ENCODE measurements at regions not wholly inside any gene's neighbourhood (a gene's known extent, or its start where the extent isn't known, plus 50 kb on each side); places are given as distances from the start of the nearest gene placed in this dataset.
"Not testable (repeated sequence)": the region's sequence is repeated elsewhere in the genome, so short reads cannot be mapped to it uniquely, and the experiment has no call there.

- no peak overlapping the region for H3K4me3 ChIP-seq (ENCODE audit: low read length)
- H3K9me3 ChIP-seq (replicated peaks; ENCODE audit: control insufficient read depth, low read depth, low read length) = no peaks in the 10 kb centered on the region
- no peaks in the 10 kb centered on the region for H3K36me3 ChIP-seq (ENCODE audit: control insufficient read depth, insufficient read depth, low read length)
- H3K4me1 ChIP-seq (ENCODE audit: control insufficient read depth, insufficient read depth, low read length) = no peaks in the 10 kb centered on the region
- peaks cover 13% of the 10 kb centered on the region for H3K27me3 ChIP-seq (ENCODE audit: control insufficient read depth, insufficient read depth, low read length)
- 70% methylated on average over 36 of the region's 45 CpGs for WGBS (ENCODE audit: insufficient coverage)
- no peak overlapping the region for H3K27ac ChIP-seq (ENCODE audit: low read length)
- no peak for DNase-seq
These were observed 74.3 kb upstream of the PPP2R3B start for GRCh38 chrX:460823-461640.

GRCh38 chrX:462853-463252, 76.1 kb upstream of the PPP2R3B start:
- 78% methylated on average over 21 of the region's 21 CpGs for WGBS (ENCODE audit: insufficient coverage)
- no peaks in the 10 kb centered on the region for H3K9me3 ChIP-seq (replicated peaks; ENCODE audit: control insufficient read depth, low read depth, low read length)
- DNase-seq = no peak
- H3K4me3 ChIP-seq (ENCODE audit: low read length) = no peak overlapping the region
- no peak overlapping the region for H3K27ac ChIP-seq (ENCODE audit: low read length)
- no peaks in the 10 kb centered on the region for H3K36me3 ChIP-seq (ENCODE audit: control insufficient read depth, insufficient read depth, low read length)
- peaks cover 13% of the 10 kb centered on the region for H3K27me3 ChIP-seq (ENCODE audit: control insufficient read depth, insufficient read depth, low read length)
- no peaks in the 10 kb centered on the region for H3K4me1 ChIP-seq (ENCODE audit: control insufficient read depth, insufficient read depth, low read length)

GRCh38 chrX:465418-466215, 78.9 kb upstream of the PPP2R3B start:
- WGBS (ENCODE audit: insufficient coverage) = 75% methylated on average over 22 of the region's 32 CpGs
- no peaks in the 10 kb centered on the region for H3K36me3 ChIP-seq (ENCODE audit: control insufficient read depth, insufficient read depth, low read length)
- no peak overlapping the region for H3K27ac ChIP-seq (ENCODE audit: low read length)
- no peak for DNase-seq
- no peak overlapping the region for H3K4me3 ChIP-seq (ENCODE audit: low read length)
- H3K27me3 ChIP-seq (ENCODE audit: control insufficient read depth, insufficient read depth, low read length) = peaks cover 3% of the 10 kb centered on the region
- no peaks in the 10 kb centered on the region for H3K9me3 ChIP-seq (replicated peaks; ENCODE audit: control insufficient read depth, low read depth, low read length)
- H3K4me1 ChIP-seq (ENCODE audit: control insufficient read depth, insufficient read depth, low read length) = no peaks in the 10 kb centered on the region

GRCh38 chrX:466836-467235, 80.1 kb upstream of the PPP2R3B start:
- not testable (repeated sequence) for H3K4me3 ChIP-seq (ENCODE audit: low read length); H3K36me3 ChIP-seq (ENCODE audit: control insufficient read depth, insufficient read depth, low read length); H3K27me3 ChIP-seq (ENCODE audit: control insufficient read depth, insufficient read depth, low read length); H3K27ac ChIP-seq (ENCODE audit: low read length); H3K4me1 ChIP-seq (ENCODE audit: control insufficient read depth, insufficient read depth, low read length); DNase-seq; H3K9me3 ChIP-seq (replicated peaks; ENCODE audit: control insufficient read depth, low read depth, low read length)
- 95% methylated on average over 8 of the region's 17 CpGs for WGBS (ENCODE audit: insufficient coverage)

- H3K4me1 ChIP-seq (ENCODE audit: control insufficient read depth, insufficient read depth, low read length); H3K27ac ChIP-seq (ENCODE audit: low read length); H3K27me3 ChIP-seq (ENCODE audit: control insufficient read depth, insufficient read depth, low read length); H3K36me3 ChIP-seq (ENCODE audit: control insufficient read depth, insufficient read depth, low read length); DNase-seq; H3K9me3 ChIP-seq (replicated peaks; ENCODE audit: control insufficient read depth, low read depth, low read length); H3K4me3 ChIP-seq (ENCODE audit: low read length): not testable (repeated sequence)
- WGBS (ENCODE audit: insufficient coverage) = 83% methylated on average over 10 of the region's 16 CpGs
These were observed 81.0 kb upstream of the PPP2R3B start for GRCh38 chrX:467686-468085.

GRCh38 chrX:468979-469378, 82.3 kb upstream of the PPP2R3B start:
- H3K36me3 ChIP-seq (ENCODE audit: control insufficient read depth, insufficient read depth, low read length) = no peaks in the 10 kb centered on the region
- H3K4me3 ChIP-seq (ENCODE audit: low read length) = no peak overlapping the region
- no peak for DNase-seq
- H3K4me1 ChIP-seq (ENCODE audit: control insufficient read depth, insufficient read depth, low read length) = no peaks in the 10 kb centered on the region
- no peak overlapping the region for H3K27ac ChIP-seq (ENCODE audit: low read length)
- no peaks in the 10 kb centered on the region for H3K9me3 ChIP-seq (replicated peaks; ENCODE audit: control insufficient read depth, low read depth, low read length)
- WGBS (ENCODE audit: insufficient coverage) = 77% methylated on average over 4 of the region's 9 CpGs
- H3K27me3 ChIP-seq (ENCODE audit: control insufficient read depth, insufficient read depth, low read length) = peaks cover 7% of the 10 kb centered on the region

GRCh38 chrX:470686-471085, 84.0 kb upstream of the PPP2R3B start:
- Histone ChIP-seq H3K4me3 (ENCODE audit: low read length) (no peak overlapping the region), H3K4me1 (ENCODE audit: control insufficient read depth, insufficient read depth, low read length) (no peaks in the 10 kb centered on the region), H3K27me3 (ENCODE audit: control insufficient read depth, insufficient read depth, low read length) (peaks cover 7% of the 10 kb centered on the region), H3K9me3 (replicated peaks; ENCODE audit: control insufficient read depth, low read depth, low read length) (no peaks in the 10 kb centered on the region), H3K36me3 (ENCODE audit: control insufficient read depth, insufficient read depth, low read length) (no peaks in the 10 kb centered on the region), H3K27ac (ENCODE audit: low read length) (no peak overlapping the region)
- WGBS (ENCODE audit: insufficient coverage) = 91% methylated on average over 8 of the region's 12 CpGs
- no peak for DNase-seq

GRCh38 chrX:471281-471680, 84.6 kb upstream of the PPP2R3B start:
- Histone ChIP-seq H3K4me3 (ENCODE audit: low read length) (no peak overlapping the region), H3K9me3 (replicated peaks; ENCODE audit: control insufficient read depth, low read depth, low read length) (no peaks in the 10 kb centered on the region), H3K4me1 (ENCODE audit: control insufficient read depth, insufficient read depth, low read length) (no peaks in the 10 kb centered on the region), H3K27ac (ENCODE audit: low read length) (no peak overlapping the region), H3K36me3 (ENCODE audit: control insufficient read depth, insufficient read depth, low read length) (no peaks in the 10 kb centered on the region), H3K27me3 (ENCODE audit: control insufficient read depth, insufficient read depth, low read length) (peaks cover 9% of the 10 kb centered on the region)
- DNase-seq = no peak
- WGBS (ENCODE audit: insufficient coverage) = 33% methylated on average over 1 of the region's 9 CpGs

GRCh38 chrX:472275-472674, 85.6 kb upstream of the PPP2R3B start:
- not testable (repeated sequence) for H3K36me3 ChIP-seq (ENCODE audit: control insufficient read depth, insufficient read depth, low read length); H3K4me1 ChIP-seq (ENCODE audit: control insufficient read depth, insufficient read depth, low read length); H3K27ac ChIP-seq (ENCODE audit: low read length); H3K27me3 ChIP-seq (ENCODE audit: control insufficient read depth, insufficient read depth, low read length); DNase-seq; H3K4me3 ChIP-seq (ENCODE audit: low read length); H3K9me3 ChIP-seq (replicated peaks; ENCODE audit: control insufficient read depth, low read depth, low read length)
- 83% methylated on average over 1 of the region's 9 CpGs for WGBS (ENCODE audit: insufficient coverage)

GRCh38 chrX:475926-476723, 89.4 kb upstream of the PPP2R3B start:
- WGBS (ENCODE audit: insufficient coverage) = 45% methylated on average over 34 of the region's 36 CpGs
- Histone ChIP-seq H3K4me1 (ENCODE audit: control insufficient read depth, insufficient read depth, low read length) (no peaks in the 10 kb centered on the region), H3K36me3 (ENCODE audit: control insufficient read depth, insufficient read depth, low read length) (no peaks in the 10 kb centered on the region), H3K4me3 (ENCODE audit: low read length) (no peak overlapping the region), H3K9me3 (replicated peaks; ENCODE audit: control insufficient read depth, low read depth, low read length) (no peaks in the 10 kb centered on the region), H3K27ac (ENCODE audit: low read length) (no peak overlapping the region), H3K27me3 (ENCODE audit: control insufficient read depth, insufficient read depth, low read length) (peaks cover 2% of the 10 kb centered on the region)
- DNase-seq = no peak

Measured in muscle of leg (tissue), 3 donors.